ENCODE measurements at regions not wholly inside any gene's neighbourhood (a gene's known extent, or its start where the extent isn't known, plus 50 kb on each side); places are given as distances from the start of the nearest gene placed in this dataset.

DNA sequence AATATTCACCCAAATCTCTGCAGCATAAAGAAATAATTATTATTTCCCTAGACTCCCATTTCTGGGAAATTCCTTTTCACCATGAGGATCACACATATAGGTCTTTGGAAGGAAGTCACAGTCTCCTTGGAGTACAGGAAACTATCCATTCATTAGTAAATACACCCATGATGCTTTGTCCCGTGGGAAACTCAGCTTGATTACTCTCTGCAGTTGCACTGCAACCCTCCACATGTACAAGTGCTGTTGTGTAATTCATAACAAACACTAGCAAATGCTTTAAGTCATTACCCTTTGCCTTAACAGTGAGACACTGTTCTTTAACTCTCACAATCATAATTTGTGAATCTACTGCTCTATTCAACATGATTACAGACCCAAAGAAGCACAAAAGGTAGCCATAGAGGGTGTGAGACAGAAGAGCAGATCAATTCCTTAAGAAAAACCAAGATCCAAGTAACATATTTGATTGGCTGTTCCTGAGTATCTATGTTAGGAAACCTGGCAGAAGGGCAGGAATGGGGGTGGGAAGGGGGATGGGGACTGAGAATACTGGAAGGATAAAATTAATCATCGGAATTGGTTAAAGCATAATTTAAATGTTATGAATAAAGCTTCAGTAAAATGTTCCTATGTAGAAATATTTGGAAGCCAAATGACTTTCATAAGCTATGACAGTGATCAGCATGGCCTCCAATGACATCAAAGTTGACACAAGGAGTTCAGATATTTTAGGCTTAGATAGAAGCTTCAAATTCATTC is 268.0 kb downstream of the HACE1 start:
- ATAC-seq (no peak), DNase-seq (ENCODE audit: missing footprints) (no peak)
- intact Hi-C loops (cut with DNase I): no loop called here

DNA sequence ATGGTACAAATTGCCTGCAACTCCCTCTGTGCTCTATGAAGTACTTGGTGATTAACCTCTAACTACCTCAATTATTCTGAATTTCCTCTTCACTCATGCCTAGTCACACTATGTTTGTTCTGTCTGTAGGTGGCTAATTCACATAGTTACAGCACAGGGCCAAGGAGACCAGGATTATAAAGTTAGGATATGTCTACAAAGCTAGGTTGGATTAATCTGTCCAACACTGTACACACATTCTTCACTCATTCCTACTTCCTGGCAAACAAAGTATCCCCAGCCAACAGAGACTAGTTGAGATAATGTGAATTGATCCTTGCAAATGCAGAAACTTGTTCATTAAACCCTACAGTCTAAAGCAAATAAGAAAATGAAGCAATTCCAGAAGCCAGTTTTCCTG is 269.8 kb downstream of the HACE1 start:
- intact Hi-C loops (cut with DNase I): no loop called here
- no peak for DNase-seq (ENCODE audit: missing footprints)
- ATAC-seq: no peak

DNA sequence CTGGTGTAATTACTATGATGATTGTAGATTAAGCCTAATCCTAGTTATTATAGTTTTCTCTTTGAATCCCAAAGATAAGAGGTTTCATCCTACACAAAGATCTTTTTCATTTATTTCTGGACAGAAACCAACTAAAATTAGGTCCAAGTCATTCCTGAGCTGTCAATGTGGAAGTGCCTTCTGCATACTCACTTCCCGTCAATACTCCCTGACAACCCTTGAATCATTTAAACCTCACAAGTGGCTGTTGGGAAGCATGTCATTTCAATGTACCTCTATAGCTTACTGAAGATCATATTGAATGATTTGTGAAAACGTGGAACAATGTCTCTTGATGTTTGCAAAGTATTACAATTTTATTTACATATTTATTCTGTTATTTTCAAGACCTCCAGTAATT is 274.1 kb downstream of the HACE1 start:
- ATAC-seq (no peak), DNase-seq (ENCODE audit: missing footprints) (no peak)
- intact Hi-C loops (cut with DNase I): no loop called here

DNA sequence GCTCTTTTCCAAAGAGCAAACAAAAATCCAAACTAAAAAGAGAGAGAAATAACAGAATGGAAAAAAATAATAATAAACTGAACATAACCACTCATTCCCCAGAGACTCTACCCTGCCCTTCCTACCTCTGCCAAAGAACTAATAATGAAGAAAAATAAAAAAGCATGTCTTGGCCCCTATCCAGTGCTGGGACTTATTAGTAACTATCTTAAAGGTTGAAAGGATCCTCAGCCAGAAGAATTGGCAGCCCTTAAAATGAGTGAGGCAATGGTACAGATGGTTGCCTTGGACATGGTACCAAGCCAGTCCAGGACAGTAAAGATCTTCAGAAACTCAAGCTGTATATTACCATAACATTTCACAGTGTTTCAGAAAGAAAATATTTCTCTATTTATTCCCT is 279.3 kb downstream of the HACE1 start:
- no peak for ATAC-seq

DNA sequence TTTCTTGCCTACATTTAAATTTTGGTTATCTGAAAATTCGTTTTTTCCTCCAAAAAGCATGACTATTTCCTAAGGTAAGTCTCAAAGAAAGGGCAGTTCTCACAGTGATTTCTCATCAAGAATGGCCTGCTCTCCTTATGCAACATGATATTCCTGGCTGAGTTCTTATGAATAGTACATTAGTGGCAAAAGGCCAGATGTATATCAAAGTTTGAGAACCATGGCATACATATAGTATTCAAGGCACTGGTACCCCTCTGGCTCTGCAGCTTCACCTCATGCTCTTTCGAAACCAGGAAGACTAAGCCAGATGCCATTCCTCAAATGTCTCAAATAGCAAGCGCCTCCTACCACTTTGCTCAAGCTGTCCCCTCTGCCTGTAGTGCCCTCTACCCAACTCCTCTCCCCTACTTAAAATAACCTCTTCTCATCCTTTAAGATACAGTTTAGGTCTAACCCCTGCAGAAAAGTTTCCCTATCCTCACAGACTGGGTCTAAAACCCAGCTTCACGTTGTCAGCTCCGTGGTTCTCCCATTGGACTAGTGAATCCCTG is 280.3 kb downstream of the HACE1 start:
- intact Hi-C loops (cut with DNase I): no loop called here
- ATAC-seq (no peak), DNase-seq (ENCODE audit: missing footprints) (no peak)

More for the DNA sequence above, 279.3 kb downstream of the HACE1 start:
- intact Hi-C loops (cut with DNase I): no loop called here
- no peak for DNase-seq (ENCODE audit: missing footprints)

DNA sequence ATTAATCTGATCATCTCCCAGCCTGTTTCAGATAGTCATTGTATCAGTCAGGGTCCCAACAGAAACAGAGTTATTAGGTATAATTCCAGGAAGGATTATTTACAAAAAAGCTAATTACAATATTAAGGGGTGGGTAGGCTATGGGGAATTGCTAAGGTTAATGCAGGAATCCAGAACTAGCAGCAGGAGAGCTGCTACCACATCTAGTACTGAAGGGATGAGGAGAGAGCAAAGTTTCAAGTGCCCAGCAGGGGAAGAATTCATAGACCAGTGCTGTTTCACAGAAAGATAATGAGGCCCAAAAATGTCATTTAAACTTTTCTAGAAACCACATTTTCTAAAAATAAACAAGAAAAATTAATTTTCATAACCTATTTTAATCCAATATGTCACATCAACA is 284.2 kb downstream of the HACE1 start:
- no peak for ATAC-seq
- intact Hi-C loops (cut with DNase I): no loop called here
- no peak for DNase-seq (ENCODE audit: missing footprints)

DNA sequence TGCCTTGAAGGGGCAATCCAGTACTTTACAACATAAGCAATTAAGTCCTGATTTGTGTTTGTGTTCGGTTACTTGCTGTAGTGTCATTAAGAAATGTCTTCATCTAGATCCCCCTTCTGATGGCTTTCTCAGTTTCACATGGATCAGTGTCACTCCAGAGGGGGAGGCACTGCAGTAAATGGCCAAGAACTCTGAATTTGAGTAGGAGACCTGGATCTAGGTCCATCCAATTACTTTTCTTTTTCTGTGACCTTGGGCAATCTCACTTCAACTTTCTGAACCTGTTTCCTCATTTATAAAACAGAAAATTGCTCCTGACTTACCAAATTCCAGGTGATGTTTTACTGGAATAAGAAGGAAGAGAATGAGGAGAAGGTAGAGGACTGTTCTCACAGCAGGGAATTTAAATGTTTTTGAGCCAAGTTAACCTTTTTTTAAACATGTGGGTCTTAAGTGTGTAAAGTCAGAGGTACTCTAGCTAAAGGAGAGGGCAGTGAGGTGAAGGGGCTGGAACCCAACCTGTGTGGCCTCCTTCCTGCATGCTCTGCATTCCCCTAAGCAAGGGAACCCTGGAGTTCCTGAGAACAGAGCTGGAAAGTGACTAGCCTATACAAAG is 285.5 kb downstream of the HACE1 start:
- intact Hi-C loops (cut with DNase I): no loop called here
- ATAC-seq (no peak), DNase-seq (ENCODE audit: missing footprints) (no peak)

DNA sequence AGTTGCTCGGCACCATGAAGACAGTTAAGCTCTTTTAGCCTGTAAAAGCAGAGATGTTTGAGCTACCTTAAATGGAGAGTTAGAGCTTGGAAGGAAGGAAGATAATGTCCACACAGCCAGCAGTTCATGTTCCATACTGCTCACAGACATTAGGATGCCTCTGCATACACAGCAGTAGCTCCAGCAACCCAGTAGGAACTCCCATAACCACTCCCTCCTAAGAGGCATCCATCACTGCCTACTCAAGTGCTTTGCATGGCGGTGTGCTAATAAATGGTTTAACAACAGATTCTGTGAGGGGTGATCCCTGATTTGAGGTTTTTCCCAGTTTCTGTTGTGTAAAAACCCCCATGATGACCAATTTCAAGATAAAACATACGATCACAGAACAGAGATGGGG is 286.4 kb downstream of the HACE1 start:
- no peak for DNase-seq (ENCODE audit: missing footprints)
- intact Hi-C loops (cut with DNase I): no loop called here
- no peak for ATAC-seq

DNA sequence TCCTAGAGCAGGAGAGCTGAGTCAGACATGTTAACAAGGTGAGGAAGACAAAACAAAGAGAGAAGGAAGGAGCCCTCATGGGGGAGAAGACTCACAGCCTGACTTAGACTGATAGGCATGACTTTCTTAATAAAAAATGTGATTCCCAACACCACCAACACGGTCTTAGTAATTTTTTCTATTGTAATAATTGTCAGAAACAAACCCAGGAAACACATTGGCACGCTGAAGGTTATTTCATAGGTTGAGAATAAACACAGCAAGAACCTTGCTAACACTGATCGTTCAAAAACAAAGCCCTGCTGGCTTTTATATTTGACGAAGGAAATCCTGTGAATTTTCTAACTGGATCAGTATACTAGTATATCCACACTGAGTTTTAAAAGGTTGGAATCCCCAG is 286.8 kb downstream of the HACE1 start:
- ATAC-seq: no peak
- intact Hi-C loops (cut with DNase I): no loop called here

DNA sequence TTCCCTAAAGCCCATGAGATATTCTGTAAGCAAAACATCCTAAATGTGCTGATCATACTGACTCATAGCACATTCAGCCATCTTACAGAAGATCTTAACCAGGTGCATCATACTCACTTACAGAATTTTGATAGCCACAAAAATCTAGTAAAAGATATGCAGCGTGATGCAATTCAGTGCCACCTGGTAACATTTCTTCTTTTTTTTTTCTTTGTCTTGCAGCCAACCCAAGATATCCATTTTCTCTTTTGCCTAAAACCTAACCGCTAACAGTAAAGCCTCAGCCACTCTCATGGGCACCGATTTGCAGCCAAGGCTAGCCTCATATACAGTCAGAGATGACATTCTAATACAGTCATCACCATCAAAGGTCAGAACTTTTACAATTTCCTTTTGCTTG is 293.3 kb downstream of the HACE1 start:
- no peak for ATAC-seq
- intact Hi-C loops (cut with DNase I): no loop called here
- no peak for DNase-seq (ENCODE audit: missing footprints)

More for the DNA sequence above, 286.8 kb downstream of the HACE1 start:
- DNase-seq (ENCODE audit: missing footprints): no peak

DNA sequence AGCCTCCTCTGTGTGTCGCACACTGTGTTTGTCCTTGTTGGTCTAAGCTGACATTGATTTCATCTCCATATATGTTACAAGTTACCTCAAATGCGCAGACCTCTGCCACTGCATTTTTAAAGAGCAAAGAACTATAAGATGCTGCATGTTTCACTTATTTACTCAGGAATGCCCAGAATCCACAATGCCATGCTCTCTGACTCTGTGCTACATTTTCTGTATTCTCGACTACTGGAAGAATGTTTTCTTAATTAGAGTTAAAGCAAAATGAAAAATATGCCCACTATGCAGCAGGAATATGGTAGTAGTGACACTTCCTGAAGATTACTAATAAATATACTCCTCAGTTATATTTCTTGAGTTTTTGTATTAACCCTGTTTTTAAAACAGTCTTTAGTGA is 296.4 kb downstream of the HACE1 start:
- intact Hi-C loops (cut with DNase I): no loop called here
- DNase-seq (ENCODE audit: missing footprints) (no peak), ATAC-seq (no peak)

DNA sequence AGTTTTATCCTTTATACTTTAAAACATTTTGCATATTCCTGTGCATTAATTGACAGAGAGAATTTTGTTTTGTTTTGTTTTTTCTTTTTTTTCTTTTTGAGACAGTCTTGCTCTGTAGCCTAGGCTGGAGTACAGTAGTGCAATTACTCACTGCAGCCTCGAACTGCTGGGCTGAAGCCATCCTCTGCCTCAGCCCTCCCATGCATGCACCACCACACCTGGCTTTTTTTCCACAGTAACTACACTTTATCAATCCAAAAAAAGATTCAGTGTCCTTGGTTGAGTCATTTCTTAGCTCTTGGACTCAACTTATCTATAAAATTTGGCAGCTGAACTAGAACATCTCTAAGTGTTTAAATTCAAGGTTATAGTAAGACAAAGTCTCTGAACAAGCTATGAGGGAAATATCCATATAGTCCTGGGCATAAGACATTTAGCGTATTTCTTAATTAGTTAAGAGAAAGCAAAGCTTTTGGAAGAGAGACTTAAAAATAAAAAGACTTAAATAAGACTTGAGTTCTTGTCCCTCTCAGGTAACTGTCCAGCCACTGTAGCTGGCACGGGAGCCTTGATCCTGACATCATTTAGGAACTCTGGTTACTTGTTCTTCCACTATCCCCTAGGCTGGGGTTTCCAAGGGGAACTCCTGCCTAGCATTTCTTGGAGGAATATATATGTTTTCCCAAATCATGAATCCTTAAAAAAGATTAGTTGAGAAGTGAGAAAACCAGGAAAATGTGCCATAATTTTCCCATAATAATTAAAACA is 300.1 kb downstream of the HACE1 start:
- ATAC-seq: no peak

DNA sequence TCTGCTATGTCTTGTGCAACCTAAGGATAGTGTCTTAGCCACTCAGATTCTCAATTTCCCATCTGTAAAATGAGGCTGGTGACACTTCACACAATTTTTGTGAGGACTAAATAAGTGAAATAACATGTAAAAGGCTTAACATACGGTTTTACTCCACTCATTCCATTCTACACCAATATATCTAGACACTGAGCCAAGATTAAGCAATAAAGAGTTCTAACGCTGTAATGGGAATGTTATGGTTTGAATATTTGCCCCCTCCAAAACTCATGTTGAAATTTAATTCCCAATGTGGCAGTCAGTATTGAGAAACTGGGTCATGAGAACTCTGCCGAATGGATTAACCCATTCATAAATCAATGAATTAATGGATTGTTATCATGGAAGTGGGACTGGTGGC is 301.0 kb downstream of the HACE1 start:
- no peak for DNase-seq (ENCODE audit: missing footprints)
- no peak for ATAC-seq
- intact Hi-C loops (cut with DNase I): no loop called here

More for the DNA sequence above, 300.1 kb downstream of the HACE1 start:
- intact Hi-C loops (cut with DNase I): no loop called here
- no peak for DNase-seq (ENCODE audit: missing footprints)

DNA sequence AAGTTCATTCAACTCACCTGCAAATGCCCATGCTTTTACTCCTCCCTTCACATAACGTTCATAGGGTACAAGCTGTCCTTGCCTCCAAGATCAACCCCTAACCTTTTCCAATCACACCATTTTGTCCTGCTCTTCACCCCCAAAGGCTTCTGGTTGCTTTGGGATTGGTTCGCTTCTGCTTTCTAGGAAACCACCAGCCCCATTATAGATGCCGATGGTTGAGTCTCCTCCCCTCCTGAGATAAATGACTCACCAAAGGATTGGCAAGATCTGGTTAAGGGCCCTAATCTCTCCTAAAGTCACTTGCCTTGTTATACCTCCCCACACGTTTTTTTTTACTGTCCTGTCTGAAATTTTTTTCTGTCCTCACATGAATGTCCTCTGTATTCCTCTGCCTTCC is 311.4 kb downstream of the HACE1 start:
- intact Hi-C loops (cut with DNase I): no loop called here
- ATAC-seq: no peak
- DNase-seq (ENCODE audit: missing footprints): no peak

DNA sequence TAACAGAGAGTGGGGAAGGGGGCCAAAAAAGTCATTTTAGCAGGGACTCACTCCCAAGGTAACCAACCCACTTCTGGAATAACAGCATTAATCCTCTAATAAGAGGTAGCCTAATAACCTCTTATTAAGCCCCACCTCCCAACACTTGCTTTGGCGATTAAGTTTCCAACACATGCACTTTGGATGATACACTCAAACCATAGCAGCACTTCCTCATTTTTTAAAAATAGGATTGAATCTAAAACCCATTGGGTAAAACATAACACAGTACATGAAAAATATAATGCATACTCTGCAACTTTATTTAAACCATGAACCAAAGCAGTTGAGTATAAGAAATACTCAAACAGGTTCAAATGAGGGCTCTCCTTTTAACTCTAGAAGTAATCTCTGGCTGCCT is 318.3 kb downstream of the HACE1 start:
- DNase-seq (ENCODE audit: missing footprints) (no peak), ATAC-seq (no peak)
- intact Hi-C loops (cut with DNase I): no loop called here

DNA sequence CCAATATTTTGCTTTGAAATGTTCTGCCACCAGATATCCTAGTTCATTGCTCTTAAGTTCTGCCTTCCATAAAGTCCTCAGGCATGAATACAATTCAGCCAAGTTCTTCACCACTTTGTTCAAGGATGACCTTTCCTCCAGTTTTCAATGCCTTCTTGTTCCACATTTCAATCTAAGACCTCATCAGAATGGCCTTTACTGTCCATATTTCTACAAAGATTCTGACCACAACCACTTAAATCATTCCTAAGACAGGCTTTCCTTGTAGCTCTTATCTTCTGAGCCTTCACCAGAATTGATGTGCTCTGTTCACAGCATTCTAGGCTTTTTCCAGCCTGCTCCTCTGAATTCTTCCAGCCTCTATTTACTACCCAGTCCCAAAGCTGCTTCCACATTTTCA is 319.0 kb downstream of the HACE1 start:
- intact Hi-C loops (cut with DNase I): no loop called here
- DNase-seq (ENCODE audit: missing footprints): no peak
- no peak for ATAC-seq

DNA sequence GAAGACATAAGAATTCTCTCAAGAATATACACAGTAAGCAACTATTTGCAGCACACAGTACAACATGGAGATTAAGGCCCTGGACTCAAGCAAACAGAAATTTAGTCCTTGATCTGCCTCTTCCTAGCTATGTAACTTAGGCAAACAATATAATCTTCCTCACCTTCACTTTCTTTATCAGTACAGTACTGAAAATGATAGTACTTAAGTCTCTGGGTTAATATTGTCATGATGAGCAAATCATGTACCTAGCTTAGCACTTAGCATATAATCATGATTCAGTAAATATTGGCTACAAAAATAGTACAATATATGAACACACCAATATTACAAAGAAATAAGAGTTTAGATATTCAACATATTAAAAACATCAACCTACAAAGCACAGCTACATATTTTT is 320.5 kb downstream of the HACE1 start:
- intact Hi-C loops (cut with DNase I): no loop called here
- DNase-seq (ENCODE audit: missing footprints) (no peak), ATAC-seq (no peak)

DNA sequence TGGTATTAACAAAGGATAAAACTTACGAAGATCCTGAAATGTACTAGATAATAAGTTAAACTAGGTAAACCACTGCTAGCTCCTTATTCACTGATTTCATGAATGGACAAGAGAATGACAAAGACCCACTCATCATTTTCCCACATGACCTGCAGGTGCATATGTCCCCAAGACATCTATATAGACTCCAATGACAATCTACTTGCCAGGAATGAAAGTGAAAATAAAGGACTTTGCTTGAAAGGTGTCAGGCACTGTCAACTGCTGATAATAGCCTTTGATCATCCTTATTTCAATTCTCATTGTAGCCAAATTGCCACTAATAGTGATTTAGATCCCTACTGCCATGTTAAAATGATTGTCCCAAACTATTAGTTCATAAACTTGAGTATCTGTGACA is 321.8 kb downstream of the HACE1 start:
- intact Hi-C loops (cut with DNase I): no loop called here
- no peak for ATAC-seq
- DNase-seq (ENCODE audit: missing footprints): no peak

DNA sequence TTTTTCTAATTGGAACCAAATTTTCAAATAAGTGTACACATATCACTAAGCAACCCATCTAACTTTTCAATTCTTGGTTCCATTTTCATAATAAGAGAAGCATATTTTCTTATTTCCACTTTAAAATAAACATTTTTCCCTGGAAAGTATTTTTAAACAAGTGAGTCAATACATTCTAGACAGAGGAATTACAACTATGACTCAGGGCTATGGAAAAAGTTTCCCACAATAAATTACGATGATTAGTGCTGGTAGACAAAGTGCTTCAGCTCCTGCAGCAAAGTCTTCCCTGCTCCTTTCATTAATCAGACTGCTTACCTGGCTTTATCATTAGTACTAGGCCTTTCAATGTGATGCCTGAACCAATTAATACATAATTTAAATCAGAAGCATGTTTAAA is 322.5 kb downstream of the HACE1 start:
- ATAC-seq (no peak), DNase-seq (ENCODE audit: missing footprints) (no peak)
- intact Hi-C loops (cut with DNase I): no loop called here

DNA sequence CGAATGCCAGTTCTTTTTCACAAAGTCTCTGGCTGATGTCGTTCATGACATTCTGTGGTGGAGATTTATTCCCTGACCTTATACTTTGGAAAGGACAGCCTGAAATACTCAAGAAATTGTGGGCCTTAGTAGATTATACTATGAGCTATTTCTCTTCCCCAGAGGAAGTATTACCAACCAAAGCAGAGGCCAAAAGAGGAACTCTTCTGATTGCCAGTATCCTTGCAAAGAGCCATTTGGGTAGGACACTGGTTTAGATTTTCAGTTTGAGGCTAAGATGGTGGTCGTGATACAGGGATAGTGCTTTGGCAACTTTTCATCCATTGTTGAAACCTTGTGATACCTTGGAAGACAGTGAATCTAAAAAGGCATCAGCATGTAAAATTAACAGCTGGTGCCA is 327.3 kb downstream of the HACE1 start:
- intact Hi-C loops (cut with DNase I): no loop called here
- ATAC-seq: no peak
- no peak for DNase-seq (ENCODE audit: missing footprints)

Measured in Right ventricle myocardium inferior (tissue), 1 donor.